GM12892 (cell line): ENCODE measurements at regions not wholly inside any gene's neighbourhood (a gene's known extent, or its start where the extent isn't known, plus 50 kb on each side); places are given as distances from the start of the nearest gene placed in this dataset.
"Not testable (repeated sequence)": the region's sequence is repeated elsewhere in the genome, so short reads cannot be mapped to it uniquely, and the experiment has no call there.

Source experiments
- DNase-seq: peaks from one replicate; pipeline ENCODE4 v3.0.0; 2011; ENCODE audit not compliant: insufficient read length
- FAIRE-seq: peaks from 2 replicates; lab custom pipeline; 2011; peaks lifted over from hg19 to GRCh38; lab: Jason Lieb, UNC
- POLR2A ChIP-seq: IDR thresholded peaks from 2 replicates; pipeline ENCODE4 v1.6.1; 2011; ENCODE audit warnings: low read depth, low read length, control low read depth
- POLR2AphosphoS5 ChIP-seq: IDR thresholded peaks from 2 replicates; pipeline ENCODE4 v1.6.1; 2011; ENCODE audit warnings: low read depth, low read length, control low read depth
- TAF1 ChIP-seq: IDR thresholded peaks from 2 replicates; pipeline ENCODE4 v1.6.1; 2011; ENCODE audit warnings: low read depth, mild to moderate bottlenecking, control low read depth, low read length, borderline replicate concordance

- FAIRE-seq = no peak
Measured at GRCh38 chr11:134951305-134951700, 539.3 kb upstream of the B3GAT1 start.

DNA sequence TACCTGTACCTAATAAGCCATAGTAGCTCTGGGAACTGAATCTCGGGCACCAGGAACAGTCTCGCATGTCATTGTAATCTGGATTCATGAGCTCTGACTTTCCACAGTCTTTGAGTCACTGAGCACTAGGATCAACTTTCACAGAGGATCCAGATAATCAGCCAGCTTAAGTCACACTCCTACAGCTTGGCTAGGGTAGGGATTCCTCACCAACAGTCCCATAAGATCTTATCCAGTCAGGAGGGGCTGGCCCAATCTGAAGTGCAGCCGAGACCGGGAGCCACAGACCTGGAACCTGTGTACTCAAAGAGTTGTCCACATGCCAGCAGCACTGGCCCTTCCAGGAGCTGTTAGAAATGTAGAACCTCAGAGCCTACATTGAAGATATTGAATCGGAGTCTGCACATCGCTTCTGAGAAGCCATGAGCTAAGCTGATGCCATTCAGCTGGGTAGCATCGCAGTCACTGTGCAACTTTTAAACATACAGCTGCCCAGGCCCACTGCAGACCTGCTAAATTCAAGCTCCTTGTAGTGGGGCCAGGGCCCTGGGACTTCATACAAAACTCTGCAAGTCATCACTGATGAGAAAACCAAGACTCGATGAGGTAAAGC is 538.8 kb upstream of the B3GAT1 start:
- FAIRE-seq = no peak
- no peak for DNase-seq
- TF ChIP-seq TAF1 (no peak), POLR2AphosphoS5 (no peak), POLR2A (no peak)

More at GRCh38 chr11:134951305-134951700, 539.3 kb upstream of the B3GAT1 start:
- TF ChIP-seq TAF1 = no peak
- TF ChIP-seq POLR2A = no peak
- no peak for DNase-seq

- DNase-seq (no peak), FAIRE-seq (no peak)
- no peak for TF ChIP-seq POLR2A
- TF ChIP-seq TAF1 = no peak
- TF ChIP-seq POLR2AphosphoS5 = no peak
Measured at GRCh38 chr11:134949121-134950090, 537.4 kb upstream of the B3GAT1 start.

DNA sequence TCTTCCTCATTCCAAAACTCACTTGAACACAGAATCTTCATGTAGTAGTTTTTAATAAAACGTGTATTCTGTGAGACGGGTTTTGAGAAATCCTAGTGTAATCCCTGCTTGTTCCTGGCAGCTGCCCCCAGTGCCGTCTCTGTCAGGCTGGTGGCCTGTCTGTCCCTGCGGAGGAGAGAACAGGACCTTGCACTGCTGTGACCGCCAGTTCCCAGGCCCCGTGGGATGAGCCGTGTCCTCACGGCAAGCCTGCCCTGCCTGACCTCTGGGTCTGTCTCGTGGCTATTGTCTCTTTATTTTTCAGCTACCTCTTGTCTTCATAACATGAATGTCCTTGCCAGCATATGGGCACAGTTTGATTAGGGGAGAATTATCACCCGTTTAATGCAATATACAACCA is 535.5 kb upstream of the B3GAT1 start:
- FAIRE-seq = no peak
- DNase-seq = no peak
- no peak for TF ChIP-seq POLR2A
- no peak for TF ChIP-seq POLR2AphosphoS5
- no peak for TF ChIP-seq TAF1

- TF ChIP-seq POLR2A (no peak), TAF1 (no peak), POLR2AphosphoS5 (no peak)
- FAIRE-seq = no peak
- no peak for DNase-seq
Measured at GRCh38 chr11:134945993-134946392, 534.0 kb upstream of the B3GAT1 start.

- FAIRE-seq (no peak), DNase-seq (no peak)
- TF ChIP-seq POLR2AphosphoS5 (no peak), POLR2A (no peak), TAF1 (no peak)
Measured at GRCh38 chr11:134944986-134945385, 532.9 kb upstream of the B3GAT1 start.

GRCh38 chr11:134944131-134944530 is 532.1 kb upstream of the B3GAT1 start:
- DNase-seq (no peak), FAIRE-seq (no peak)
- no peak for TF ChIP-seq POLR2AphosphoS5

DNA sequence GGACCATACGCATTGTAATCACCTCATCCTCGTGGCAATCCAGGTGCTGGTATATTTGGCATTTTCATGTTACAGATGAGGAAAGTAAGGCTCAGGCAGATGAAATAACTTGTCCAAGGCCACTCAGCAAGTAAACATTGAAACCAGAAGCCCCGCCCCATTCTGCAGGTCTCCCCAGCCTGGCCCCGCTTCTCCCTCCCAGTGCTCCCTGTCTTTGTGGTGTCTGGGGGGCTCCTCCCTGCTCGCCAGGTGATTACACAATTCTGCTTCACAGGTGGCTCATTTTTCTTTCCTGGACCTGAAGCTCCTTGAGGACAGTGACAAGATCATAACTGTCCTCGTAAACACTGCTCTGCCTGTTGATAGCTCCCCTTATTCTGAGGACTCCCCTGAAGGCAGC is 531.5 kb upstream of the B3GAT1 start:
- DNase-seq (no peak), FAIRE-seq (no peak)
- TF ChIP-seq POLR2A (no peak), POLR2AphosphoS5 (no peak), TAF1 (no peak)

- DNase-seq (no peak), FAIRE-seq (no peak)
- TF ChIP-seq TAF1 = no peak
- TF ChIP-seq POLR2AphosphoS5 = no peak
- TF ChIP-seq POLR2A = no peak
Measured at GRCh38 chr11:134942681-134943080, 530.6 kb upstream of the B3GAT1 start.

DNA sequence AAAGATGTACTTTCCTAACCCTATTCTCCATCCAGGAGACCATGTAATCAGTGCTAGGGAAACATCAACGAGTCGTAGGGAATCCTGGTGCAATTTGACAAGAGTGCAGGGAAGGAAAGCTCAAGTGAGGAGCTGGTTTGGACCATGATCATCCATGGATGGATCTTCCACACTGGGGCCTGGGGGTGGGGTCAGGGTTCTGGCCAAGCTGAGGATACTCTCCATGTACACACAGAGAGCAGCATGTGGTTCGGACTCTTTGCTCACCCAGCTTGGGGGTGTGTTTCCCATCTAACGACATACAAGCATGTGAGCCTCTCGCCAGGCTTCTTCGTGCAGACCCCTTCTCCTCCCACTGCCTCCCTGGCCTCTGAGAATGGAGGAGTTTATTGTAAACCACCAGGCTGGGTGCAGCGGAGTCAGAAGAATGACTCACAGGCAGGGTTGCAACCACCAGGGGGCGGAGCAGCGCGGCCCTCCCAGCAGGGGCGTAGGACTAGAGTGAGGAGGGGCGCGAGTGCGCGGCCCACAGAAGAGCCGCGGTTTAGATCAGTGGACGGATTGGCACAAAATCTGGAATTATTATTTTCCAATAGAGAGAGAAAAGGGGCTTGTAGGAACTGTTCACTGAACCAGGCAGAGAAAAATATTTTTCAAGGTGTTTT is 530.0 kb upstream of the B3GAT1 start:
- not testable (repeated sequence) for FAIRE-seq, DNase-seq

- FAIRE-seq = peak; percentile 58
- no peak for DNase-seq
- TF ChIP-seq TAF1 (no peak), POLR2A (no peak), POLR2AphosphoS5 (no peak)
Measured at GRCh38 chr11:134941326-134941725, 529.3 kb upstream of the B3GAT1 start.

GRCh38 chr11:134940441-134941126 is 528.5 kb upstream of the B3GAT1 start:
- DNase-seq (no peak), FAIRE-seq (no peak)
- no peak for TF ChIP-seq POLR2AphosphoS5
- TF ChIP-seq POLR2A = no peak
- TF ChIP-seq TAF1 = no peak
